ENCODE measurements at regions not wholly inside any gene's neighbourhood (a gene's known extent, or its start where the extent isn't known, plus 50 kb on each side); places are given as distances from the start of the nearest gene placed in this dataset.

DNA sequence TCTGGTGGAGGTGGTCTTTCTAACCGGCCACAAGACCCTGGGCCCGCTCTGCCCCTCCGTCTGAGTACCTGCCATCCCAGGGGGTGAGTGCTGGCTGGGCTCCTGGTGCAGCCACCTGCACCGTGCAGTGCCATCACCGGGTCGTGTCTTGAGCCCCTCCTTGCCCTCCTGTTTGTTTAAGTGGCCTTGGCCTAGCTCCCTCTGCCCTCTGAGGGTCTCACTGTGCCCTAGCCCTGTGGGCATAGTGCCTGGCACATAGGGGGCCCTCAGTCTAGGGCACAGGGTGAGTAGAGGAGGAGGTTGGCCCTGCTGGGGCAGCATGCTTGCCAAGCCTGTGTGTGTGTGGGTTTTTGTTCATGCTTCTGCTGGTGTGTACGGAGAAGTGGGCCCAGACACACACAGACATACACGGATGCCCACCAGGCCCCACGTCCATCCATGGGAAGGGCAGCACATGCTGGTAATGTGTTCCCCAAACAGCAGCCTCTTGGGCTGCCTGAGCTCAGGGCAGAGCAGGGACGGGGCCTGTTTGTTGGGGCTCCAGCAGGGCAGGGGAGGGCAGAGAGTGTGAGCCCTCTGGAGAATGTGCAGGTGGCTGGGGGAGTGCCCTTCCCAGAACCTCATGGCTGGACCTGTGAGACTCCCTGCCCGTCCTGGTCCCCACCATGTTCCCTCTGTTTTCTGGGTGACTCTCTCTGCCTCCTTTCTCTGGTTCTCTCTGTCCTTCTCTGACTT lies 94.6 kb downstream of the GLI2 start:
- no peak for DNase-seq

GRCh38 chr2:120831086-120831485 lies 95.4 kb downstream of the GLI2 start:
- DNase-seq, result no peak

- DNase-seq, result no peak
Observed at GRCh38 chr2:120831891-120832290, 96.2 kb downstream of the GLI2 start.

DNA sequence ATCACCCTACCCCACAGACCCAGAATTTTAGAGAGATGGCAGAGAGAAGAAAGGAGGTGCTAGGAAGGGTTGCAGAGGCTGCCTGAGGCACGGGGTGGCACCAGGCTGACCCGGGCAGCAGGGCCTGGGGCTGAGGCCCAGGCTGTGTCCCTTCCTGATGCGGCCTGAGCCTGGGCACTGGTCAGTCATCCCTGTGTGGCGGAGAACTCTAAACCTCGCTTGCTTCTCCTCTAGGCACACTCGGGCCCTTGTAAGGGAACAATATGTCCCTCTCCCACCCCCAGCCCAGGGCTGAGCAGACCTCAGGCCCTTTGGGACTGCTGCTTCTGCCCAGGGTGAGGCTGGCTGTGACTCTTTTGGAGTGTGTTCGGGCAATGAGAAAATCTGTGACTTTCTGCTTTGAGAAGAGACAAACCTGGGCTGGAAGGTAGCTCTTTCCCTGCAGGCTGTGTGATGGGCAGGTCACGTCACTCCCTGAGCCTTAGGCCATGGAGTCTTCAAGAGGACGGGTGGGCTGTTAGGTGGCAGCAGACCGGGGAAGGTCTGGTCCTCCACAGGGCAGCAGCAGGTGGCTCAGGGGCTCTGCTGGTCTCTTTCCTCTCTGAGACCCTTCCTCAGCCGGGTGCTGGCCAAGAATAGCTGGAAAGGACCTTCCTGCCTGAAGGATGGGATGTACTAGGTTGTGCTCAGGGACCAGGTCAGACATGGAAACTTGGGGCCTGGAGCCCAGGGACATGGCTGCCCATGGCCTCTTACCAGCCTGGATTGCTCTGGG lies 96.8 kb downstream of the GLI2 start:
- no peak for DNase-seq

- no peak for DNase-seq
Observed at GRCh38 chr2:120833127-120833675, 97.5 kb downstream of the GLI2 start.

- no peak for DNase-seq
Observed at GRCh38 chr2:120834206-120834605, 98.5 kb downstream of the GLI2 start.

DNA sequence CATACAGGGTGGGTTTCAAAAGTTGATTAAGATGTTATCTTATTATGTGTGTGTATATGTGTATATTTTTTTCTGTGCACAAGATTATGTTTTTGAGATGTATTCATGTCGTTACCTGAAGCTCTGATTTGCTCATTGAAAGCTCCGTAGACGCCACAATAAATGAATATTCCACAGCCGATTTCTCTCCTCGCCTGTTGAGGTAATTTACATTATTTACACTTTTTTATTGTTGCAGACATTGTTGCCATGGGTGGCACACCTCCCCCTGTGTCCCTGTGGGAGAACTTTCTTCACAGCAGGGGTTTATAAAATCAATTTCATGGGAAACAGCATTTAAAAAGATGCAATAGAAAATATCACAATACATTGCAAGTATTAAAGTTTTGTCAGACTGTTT lies 100.6 kb downstream of the GLI2 start:
- no peak for DNase-seq

DNA sequence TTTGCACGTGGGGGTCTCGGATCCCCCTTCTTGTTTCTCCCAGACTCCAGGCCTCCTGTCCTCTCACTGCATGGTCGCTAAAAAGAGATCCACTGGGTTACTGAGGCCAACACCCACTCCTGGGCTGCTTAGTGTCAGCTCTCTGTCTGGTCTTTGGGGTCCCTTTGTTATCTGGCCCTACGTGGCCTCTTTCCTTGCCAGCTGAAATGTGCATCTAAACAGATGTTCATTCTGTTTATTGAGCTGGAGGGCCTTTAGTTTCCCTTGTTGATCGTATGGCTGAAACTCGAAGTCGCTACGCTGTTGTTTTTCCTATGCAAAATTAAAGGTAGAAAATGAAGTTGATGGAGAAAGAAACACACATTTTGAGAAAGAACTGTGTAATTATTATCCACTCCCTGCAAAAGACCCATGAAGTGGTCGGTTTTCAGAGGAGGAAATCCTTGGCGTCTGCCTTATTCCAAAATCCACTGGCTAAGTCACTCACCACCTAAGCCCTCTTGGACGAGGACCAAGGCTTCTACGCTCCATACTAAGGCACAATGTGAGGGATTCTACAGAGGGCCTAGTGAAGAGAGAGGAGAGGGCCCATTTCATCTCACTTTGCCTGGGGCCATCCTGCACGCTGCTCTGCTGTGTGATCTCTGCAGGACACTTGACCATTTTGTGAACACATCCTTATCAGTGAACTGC lies 105.3 kb downstream of the GLI2 start:
- no peak for DNase-seq

GRCh38 chr2:120842456-120843439 lies 107.1 kb downstream of the GLI2 start:
- DNase-seq, result no peak

DNA sequence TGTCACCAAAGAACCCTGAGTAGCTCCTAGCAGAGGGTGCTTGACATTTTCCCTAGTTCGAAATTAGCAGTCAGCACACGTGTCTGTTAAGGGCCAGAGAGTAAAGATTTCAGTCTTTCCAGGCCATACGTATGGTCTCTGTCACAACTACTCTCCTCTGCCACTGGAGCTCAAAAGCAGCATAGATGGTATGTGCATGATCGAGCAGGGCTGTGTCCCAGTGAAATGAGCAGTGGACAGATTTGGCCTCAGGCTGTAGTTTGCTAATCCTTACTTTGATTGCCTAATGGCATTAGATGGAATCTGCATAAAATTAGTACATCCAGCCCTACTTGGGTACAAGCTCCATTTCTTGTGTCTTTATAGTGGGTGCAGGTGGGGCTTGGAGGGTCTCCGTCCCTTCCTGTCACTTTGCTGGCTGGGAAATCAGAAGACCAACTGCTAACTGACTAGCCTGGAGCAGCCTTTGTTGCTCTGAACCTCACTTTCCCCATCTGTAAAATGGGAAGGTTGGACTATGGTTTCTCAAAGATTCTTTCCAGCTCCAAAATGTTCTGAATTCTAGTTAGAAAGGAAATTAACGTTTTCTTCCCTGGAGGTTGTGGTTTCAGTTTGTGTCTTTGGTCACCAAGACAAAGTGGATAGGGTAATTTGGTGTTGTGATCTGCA lies 108.5 kb downstream of the GLI2 start:
- no peak for DNase-seq

DNA sequence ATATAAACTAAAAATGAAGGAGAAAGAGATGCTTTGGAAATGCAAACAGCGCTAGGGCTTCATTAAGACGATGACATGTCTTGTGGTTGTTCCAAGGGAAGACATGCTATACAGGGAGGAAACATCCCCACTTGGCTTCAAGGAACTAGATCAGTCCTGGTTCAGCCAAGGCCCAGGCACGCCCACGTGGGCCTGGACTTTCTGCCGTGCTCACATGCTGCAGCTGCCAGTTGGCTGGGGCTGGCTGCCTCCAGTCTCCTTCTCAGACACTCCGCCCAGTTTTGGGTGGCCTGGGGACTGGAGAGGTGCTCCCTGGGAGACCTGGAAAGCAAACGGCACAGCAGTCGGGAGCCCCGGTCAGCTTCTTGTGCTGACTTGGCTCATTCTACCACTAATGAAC lies 109.6 kb downstream of the GLI2 start:
- DNase-seq, result no peak

DNA sequence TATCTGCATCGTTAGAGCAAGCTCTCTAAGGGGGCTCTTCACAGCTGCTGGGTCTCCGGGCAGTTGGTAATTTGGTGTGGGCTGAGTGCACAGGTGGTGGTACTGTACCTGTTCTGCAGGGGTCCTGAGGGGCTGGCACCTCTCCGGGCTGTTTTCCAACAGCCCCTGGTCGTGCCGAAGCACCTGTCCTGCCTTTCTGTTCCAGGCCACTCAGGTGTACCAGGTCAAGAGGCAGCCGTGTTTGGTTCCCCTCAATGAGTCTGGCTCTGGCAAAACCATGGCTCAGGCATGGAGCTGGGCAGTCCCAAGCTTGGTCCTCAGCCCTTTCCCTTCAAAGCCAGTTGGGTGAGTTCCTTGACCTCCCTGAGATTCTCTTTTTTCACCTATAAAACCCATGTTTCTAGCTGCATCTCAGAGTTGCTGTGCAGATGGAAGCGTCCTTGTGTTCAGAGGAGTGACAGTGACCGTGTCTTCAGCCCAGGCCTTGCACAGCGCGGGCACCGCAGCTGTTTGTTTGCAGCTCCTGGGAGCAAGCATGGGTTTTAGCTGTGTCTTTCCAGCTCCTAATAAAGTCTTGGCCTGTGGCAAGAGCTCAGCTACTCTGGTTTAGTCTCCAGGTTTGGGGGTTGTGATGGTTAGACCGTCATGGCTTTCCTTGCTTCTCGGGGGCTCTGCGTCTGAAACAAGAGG lies 110.9 kb downstream of the GLI2 start:
- no peak for DNase-seq

DNA sequence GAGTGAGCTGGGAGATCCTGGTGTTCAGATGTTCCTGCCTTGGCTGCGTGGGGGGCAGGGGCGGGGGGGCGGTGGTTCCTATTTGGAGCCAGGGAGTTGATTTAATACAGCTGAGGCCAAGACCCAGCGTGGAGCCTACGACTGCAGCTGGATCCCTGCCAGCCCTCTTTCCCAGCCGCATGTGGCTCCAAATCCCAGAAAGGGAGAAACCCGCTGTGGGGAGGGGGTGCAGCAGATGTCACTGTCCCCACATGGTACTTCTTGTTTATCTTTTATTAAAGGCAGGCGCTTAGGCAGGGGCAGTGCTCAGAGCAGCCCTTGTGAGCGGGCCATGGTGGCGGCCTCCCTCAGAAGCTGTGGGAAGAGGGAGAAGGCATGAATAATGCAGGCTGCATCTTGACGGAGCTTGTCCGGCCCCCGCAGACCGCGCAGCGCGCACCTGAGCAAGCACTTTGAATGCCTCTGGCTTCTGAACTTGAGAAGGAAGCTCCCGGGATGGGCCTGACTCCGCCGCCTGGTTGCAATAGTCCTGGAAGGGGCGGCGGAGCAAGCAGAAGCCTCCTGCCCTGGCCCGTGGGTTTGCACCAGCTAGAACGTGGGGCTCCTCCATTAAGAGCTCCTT lies 112.1 kb downstream of the GLI2 start:
- DNase-seq, result no peak

- no peak for DNase-seq
Observed at GRCh38 chr2:120849278-120849677, 113.6 kb downstream of the GLI2 start.

DNA sequence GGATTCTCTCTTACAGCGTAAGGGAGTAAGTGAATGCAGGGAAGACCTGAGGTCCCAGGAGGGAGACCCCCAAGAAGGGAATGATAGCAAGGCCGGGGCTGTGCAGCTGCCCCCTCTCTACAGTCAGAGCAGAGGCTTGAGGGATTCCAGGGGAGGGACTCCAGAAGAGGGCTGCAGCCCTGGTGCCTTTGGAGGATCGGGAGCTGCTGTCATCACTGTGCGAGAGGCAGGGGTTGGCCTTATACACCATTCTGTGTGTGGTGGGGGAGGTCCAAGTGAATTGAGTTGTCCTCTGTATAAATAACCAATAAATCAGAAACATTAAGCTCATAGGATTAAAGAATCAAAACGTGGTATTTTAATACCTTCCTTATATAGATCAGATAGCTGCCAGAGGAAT lies 114.9 kb downstream of the GLI2 start:
- no peak for DNase-seq

DNA sequence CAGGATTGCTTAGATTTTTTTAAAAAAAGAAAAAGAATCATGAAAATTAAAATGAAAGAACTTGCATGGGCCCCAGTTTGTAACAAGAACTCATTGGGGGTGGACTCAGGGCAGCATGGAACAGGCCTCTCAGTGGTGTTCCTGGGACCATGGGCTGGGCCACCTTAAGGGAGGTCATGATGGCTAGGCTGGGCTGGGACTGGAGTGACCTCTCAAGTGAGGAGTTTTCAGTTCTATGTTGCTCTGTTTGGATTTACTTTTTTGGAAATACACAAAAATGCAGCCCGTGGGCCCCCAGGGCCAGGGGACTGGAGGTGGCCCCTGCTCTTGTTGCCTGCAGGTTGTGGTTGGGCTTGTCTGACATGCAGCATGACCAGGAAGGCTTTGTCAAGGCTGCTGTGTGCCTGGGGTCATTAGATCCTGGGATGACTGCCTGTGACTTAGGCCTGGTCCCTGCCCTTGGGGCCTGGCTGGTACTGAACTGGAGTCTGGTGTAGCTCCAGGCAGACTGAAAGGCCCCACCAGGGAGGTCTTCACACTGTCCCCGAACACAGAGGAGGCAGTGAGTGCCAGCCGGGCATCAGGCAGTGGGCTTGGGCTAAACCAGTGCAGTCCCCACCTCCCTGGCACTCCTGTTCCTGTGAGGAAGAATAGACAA lies 115.6 kb downstream of the GLI2 start:
- DNase-seq, result no peak

DNA sequence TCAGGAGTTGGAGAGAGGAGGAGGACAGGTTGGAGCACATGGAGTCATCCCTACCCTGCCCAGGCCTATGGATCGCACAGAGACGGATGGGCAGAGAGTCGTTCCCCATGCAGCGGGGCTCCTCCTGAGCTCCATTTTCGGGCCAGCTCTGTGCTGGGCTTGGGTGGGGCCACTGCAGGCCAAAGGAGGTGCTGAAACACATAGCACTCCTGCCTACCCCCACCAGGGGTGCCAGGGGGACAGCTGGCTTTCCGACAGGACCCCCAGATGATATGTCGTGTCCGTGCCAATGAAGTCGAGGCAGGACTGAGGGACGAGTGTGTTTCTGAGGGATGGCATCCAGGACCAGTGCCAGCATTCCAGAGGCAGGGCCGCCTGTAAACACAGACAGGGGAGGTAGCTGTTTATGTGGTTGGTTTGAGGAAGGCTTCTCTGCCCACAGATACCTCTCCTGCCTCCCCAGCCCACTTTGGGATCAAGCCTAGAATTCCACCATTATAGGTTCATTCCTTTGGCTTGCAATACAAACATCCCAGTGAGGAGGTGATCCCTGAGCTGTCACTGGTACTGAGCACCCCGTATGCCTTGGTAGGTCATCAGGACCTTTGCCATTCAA lies 116.6 kb downstream of the GLI2 start:
- no peak for DNase-seq

GRCh38 chr2:120853306-120854013 lies 117.8 kb downstream of the GLI2 start:
- no peak for DNase-seq

All from CD4-positive, alpha-beta T cell treated with Interferon alpha-2 for 1 hour (primary cell).